ENCODE measurements at regions not wholly inside any gene's neighbourhood (a gene's known extent, or its start where the extent isn't known, plus 50 kb on each side); places are given as distances from the start of the nearest gene placed in this dataset.
"Not testable (repeated sequence)": the region's sequence is repeated elsewhere in the genome, so short reads cannot be mapped to it uniquely, and the experiment has no call there.

- H3K36me3 ChIP-seq, result no peaks in the 10 kb centered on the region
- H3K4me3 ChIP-seq, result no peak overlapping the region
- H3K27ac ChIP-seq, result no peak overlapping the region
- no peaks in the 10 kb centered on the region for H3K9me3 ChIP-seq
- no peaks in the 10 kb centered on the region for H3K4me1 ChIP-seq
- H3K27me3 ChIP-seq, result no peaks in the 10 kb centered on the region
- ATAC-seq, result no peak
- no peak for TF ChIP-seq CTCF (IDR thresholded peaks at IDR 0.05)
- no peak for TF ChIP-seq EP300 (IDR thresholded peaks at IDR 0.05)
- TF ChIP-seq POLR2A (IDR thresholded peaks at IDR 0.05), result no peak
- TF ChIP-seq POLR2AphosphoS5 (IDR thresholded peaks at IDR 0.05), result no peak
Observed at GRCh38 chr6:86440608-86441007, 496.7 kb upstream of the HTR1E start.

GRCh38 chr6:86423571-86423970 is 513.8 kb upstream of the HTR1E start:
- TF ChIP-seq POLR2A (IDR thresholded peaks at IDR 0.05) (no peak), EP300 (IDR thresholded peaks at IDR 0.05) (no peak), POLR2AphosphoS5 (IDR thresholded peaks at IDR 0.05) (no peak), CTCF (IDR thresholded peaks at IDR 0.05) (no peak)
- ATAC-seq, result no peak
- Histone ChIP-seq H3K9me3 (no peaks in the 10 kb centered on the region), H3K4me3 (no peak overlapping the region), H3K27ac (no peak overlapping the region), H3K36me3 (no peaks in the 10 kb centered on the region), H3K4me1 (no peaks in the 10 kb centered on the region), H3K27me3 (no peaks in the 10 kb centered on the region)
- 91% methylated on average over 1 of the region's 1 CpG; no CpG with 5 or more reads in 1 of the 2 donors for WGBS, 2 donors (ENCODE audit: low coverage in 1 of 2)

GRCh38 chr6:86412057-86412456 is 525.3 kb upstream of the HTR1E start:
- no peak overlapping the region for H3K27ac ChIP-seq
- no peak overlapping the region for H3K4me3 ChIP-seq
- no peaks in the 10 kb centered on the region for H3K36me3 ChIP-seq
- no peaks in the 10 kb centered on the region for H3K27me3 ChIP-seq
- TF ChIP-seq POLR2A (IDR thresholded peaks at IDR 0.05), result no peak
- TF ChIP-seq CTCF (IDR thresholded peaks at IDR 0.05), result no peak
- TF ChIP-seq POLR2AphosphoS5 (IDR thresholded peaks at IDR 0.05), result no peak
- TF ChIP-seq EP300 (IDR thresholded peaks at IDR 0.05), result no peak
- no peaks in the 10 kb centered on the region for H3K9me3 ChIP-seq
- no peaks in the 10 kb centered on the region for H3K4me1 ChIP-seq
- no peak for ATAC-seq
- WGBS, 2 donors (ENCODE audit: low coverage in 1 of 2), result 70 to 97% methylated on average over 2 of the region's 2 CpGs

- whole genome bisulfite sequencing, 2 donors (ENCODE audit: low coverage in 1 of 2), result 44 to 83% methylated on average over 1 of the region's 2 CpGs
- H3K9me3 ChIP-seq, result peaks cover 0 to 2% (median 0%) of the 10 kb centered on the region in 3 donors
- no peak overlapping the region for H3K4me3 ChIP-seq
- no peak for ATAC-seq
- no peaks in the 10 kb centered on the region for H3K4me1 ChIP-seq
- H3K27ac ChIP-seq, result no peak overlapping the region
- TF ChIP-seq POLR2A (IDR thresholded peaks at IDR 0.05) (no peak), EP300 (IDR thresholded peaks at IDR 0.05) (no peak), POLR2AphosphoS5 (IDR thresholded peaks at IDR 0.05) (no peak), CTCF (IDR thresholded peaks at IDR 0.05) (no peak)
- no peaks in the 10 kb centered on the region for H3K27me3 ChIP-seq
- no peaks in the 10 kb centered on the region for H3K36me3 ChIP-seq
Observed at GRCh38 chr6:86407128-86407527, 530.2 kb upstream of the HTR1E start.

GRCh38 chr6:86392850-86393249 is 544.5 kb upstream of the HTR1E start:
- not testable (repeated sequence) for H3K4me1 ChIP-seq, H3K9me3 ChIP-seq, H3K4me3 ChIP-seq, H3K27ac ChIP-seq, H3K36me3 ChIP-seq, ATAC-seq, H3K27me3 ChIP-seq
- WGBS, 2 donors (ENCODE audit: low coverage in 1 of 2), result 100% methylated on average over 1 of the region's 3 CpGs; no CpG with 5 or more reads in 1 of the 2 donors
